ENCODE measurements at regions not wholly inside any gene's neighbourhood (a gene's known extent, or its start where the extent isn't known, plus 50 kb on each side); places are given as distances from the start of the nearest gene placed in this dataset.

DNA sequence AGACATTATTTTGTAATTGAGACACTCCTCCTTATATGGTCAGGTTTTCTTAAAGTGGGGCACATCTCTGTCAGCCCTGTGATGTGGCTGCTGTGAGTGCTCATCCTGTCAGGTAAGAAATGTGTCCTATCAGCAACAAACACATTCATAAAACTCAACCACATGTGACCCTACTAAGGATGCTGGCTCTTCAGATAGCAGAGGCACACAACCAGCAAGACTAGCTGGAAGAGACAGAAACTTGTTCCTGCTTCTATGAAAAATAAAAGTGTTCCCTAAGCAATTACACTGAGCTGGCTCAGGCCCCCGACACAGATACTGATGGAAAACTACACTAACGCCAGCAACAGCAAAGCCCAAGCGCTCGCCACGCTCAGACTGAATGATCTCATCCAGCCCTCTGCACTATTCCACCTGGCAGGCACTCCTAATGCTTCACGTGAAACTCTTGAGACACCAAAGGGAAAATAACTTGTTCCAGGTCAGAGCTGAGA is 49.8 kb upstream of the CYP2D6 start:
- no peak for DNase-seq (ENCODE audit: low read depth)

Data from stimulated activated CD8-positive, alpha-beta memory T cell treated with anti-CD3 and anti-CD28 coated beads, Interleukin-4, amount 100 ng/mL, for 24 hours (primary cell).